RWPE2 (cell line): ENCODE measurements at regions not wholly inside any gene's neighbourhood (a gene's known extent, or its start where the extent isn't known, plus 50 kb on each side); places are given as distances from the start of the nearest gene placed in this dataset.

Source experiments
- ATAC-seq: fragments of 200-7000 bp; cut with Tn5 transposase; 3 replicates; pipeline ENCODE4 v1.9.1; 2021; ENCODE audit warnings: low read depth
- DNase-seq: peaks from one replicate; pipeline ENCODE4 v3.0.0-alpha.2; 2020; ENCODE audit warnings: low spot score
- H3K27ac ChIP-seq: fragments of 450-650 bp; 2 replicates; pipeline ENCODE4 v1.5.1; 2017; ENCODE audit warnings: mild to moderate bottlenecking; ENCODE audit not compliant: poor library complexity, severe bottlenecking
- H3K27me3 ChIP-seq: fragments of 250-450 bp; sonication (Bioruptor Pico); 2 replicates; pipeline ENCODE4 v1.5.1; 2021; ENCODE audit warnings: mild to moderate bottlenecking, moderate library complexity; ENCODE audit not compliant: insufficient read depth, poor library complexity, severe bottlenecking
- H3K36me3 ChIP-seq: fragments of 250-450 bp; sonication (Bioruptor Pico); 2 replicates; pipeline ENCODE4 v1.5.1; 2020; ENCODE audit warnings: low read depth, mild to moderate bottlenecking, moderate library complexity
- H3K4me1 ChIP-seq: fragments of 250-450 bp; sonication (Bioruptor Pico); 2 replicates; pipeline ENCODE4 v1.5.1; 2021; ENCODE audit warnings: mild to moderate bottlenecking, moderate library complexity; ENCODE audit not compliant: insufficient read depth, poor library complexity, severe bottlenecking
- H3K4me3 ChIP-seq: fragments of 250-450 bp; sonication (Bioruptor Pico); 2 replicates; pipeline ENCODE4 v1.5.1; 2021; ENCODE audit warnings: mild to moderate bottlenecking, moderate library complexity; ENCODE audit not compliant: severe bottlenecking
- H3K9me3 ChIP-seq: fragments of 250-450 bp; sonication (Bioruptor Pico); 2 replicates; pipeline ENCODE4 v1.5.1; 2021; ENCODE audit warnings: mild to moderate bottlenecking, moderate library complexity; ENCODE audit not compliant: severe bottlenecking
- CTCF ChIP-seq: fragments of 450-650 bp; IDR thresholded peaks from one replicate; pipeline ENCODE4 v1.5.1; 2017; ENCODE audit warnings: mild to moderate bottlenecking, moderate library complexity; ENCODE audit not compliant: poor library complexity, severe bottlenecking

GRCh38 chr7:96624954-96625353 lies 84.7 kb downstream of the SEM1 start:
- no peak for TF ChIP-seq CTCF
- H3K4me3 ChIP-seq = no peak overlapping the region
- ATAC-seq (no peak), DNase-seq (no peak)
- no peak overlapping the region for H3K27ac ChIP-seq
- no peaks in the 10 kb centered on the region for H3K9me3 ChIP-seq
- H3K36me3 ChIP-seq = no peaks in the 10 kb centered on the region
- no peaks in the 10 kb centered on the region for H3K4me1 ChIP-seq
- no peaks in the 10 kb centered on the region for H3K27me3 ChIP-seq

DNA sequence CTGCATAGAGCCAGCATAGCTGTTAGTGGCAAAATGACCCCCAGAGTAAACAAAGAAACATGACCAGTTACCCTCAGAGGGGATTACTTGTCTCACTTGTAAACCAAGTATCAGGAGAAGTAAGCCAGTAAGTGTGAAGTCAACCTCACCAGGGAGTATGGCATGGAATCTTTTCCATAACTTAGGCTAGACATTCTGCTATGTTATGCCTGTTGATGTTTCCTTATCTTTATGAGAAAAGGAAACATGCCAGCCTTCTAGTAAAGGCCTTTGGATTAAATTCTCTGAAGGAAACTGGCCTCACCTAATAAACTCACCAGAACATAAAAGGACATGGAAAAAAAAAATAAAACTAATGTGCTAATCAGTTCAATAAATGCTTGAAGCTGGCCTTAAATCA lies 87.7 kb downstream of the SEM1 start:
- ATAC-seq = no peak
- DNase-seq = no peak
- no peak overlapping the region for H3K27ac ChIP-seq
- TF ChIP-seq CTCF = no peak
- no peaks in the 10 kb centered on the region for H3K4me1 ChIP-seq
- H3K27me3 ChIP-seq = no peaks in the 10 kb centered on the region
- H3K4me3 ChIP-seq = no peak overlapping the region
- no peaks in the 10 kb centered on the region for H3K9me3 ChIP-seq
- no peaks in the 10 kb centered on the region for H3K36me3 ChIP-seq

DNA sequence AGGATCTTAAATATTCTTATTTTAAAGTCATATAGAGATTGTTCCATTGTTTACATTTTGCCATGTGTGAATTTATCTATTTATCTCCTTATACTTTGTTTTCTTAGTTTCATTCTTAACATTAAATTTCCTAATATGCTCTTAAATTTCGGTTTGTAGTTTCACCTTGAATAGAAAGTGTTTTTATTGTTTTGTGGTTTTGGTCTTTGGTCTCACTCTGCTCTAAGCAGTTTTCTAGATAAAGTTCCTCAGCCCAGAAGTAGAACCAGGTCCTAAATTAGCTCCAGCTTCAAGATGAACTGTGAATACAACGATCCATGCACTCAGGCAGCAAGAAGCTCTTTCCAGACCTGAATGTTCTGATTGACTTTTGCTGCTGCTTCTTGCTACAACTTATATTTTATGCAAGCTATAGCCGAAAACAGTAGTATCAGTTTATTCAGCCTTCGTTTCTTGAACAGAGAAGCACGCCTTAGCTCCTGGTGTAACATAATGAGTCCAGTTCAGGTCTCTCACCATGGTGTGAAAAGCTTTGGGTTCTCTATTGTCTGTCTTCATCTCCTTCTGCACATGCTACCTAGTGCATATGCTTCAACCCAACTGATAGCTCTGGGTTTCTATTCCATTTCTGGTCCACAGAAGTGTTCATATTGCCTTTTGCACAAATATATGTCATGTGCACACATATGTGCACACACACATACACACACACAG lies 95.3 kb downstream of the SEM1 start:
- H3K27ac ChIP-seq = no peak overlapping the region
- ATAC-seq (no peak), DNase-seq (no peak)
- H3K4me3 ChIP-seq = no peak overlapping the region
- H3K36me3 ChIP-seq = no peaks in the 10 kb centered on the region
- peaks cover 15% of the 10 kb centered on the region for H3K4me1 ChIP-seq
- TF ChIP-seq CTCF = no peak
- no peaks in the 10 kb centered on the region for H3K9me3 ChIP-seq
- H3K27me3 ChIP-seq = no peaks in the 10 kb centered on the region

DNA sequence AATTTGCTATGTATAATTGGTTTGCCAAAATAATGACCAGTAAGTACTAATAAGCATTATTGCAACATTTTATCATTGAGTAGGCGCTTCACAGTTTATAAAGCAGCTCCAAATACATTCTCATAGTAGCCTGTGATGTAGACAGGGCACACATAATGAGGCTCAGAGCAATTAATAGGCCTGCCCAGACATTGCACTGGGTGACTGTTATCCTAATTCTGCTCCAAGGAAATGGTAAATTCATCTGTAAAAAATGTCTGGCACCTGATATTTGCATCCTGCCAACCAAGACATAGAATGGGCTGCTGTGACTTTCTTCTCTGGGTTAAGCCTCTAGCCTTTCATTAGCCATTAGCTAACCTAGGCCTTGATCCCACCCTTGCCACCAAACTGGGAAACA lies 97.6 kb downstream of the SEM1 start:
- Histone ChIP-seq H3K4me1 (peaks cover 15% of the 10 kb centered on the region), H3K27ac (no peak overlapping the region), H3K9me3 (no peaks in the 10 kb centered on the region), H3K36me3 (no peaks in the 10 kb centered on the region), H3K27me3 (no peaks in the 10 kb centered on the region), H3K4me3 (no peak overlapping the region)
- ATAC-seq (peak; percentile 85), DNase-seq (no peak)
- TF ChIP-seq CTCF = no peak

DNA sequence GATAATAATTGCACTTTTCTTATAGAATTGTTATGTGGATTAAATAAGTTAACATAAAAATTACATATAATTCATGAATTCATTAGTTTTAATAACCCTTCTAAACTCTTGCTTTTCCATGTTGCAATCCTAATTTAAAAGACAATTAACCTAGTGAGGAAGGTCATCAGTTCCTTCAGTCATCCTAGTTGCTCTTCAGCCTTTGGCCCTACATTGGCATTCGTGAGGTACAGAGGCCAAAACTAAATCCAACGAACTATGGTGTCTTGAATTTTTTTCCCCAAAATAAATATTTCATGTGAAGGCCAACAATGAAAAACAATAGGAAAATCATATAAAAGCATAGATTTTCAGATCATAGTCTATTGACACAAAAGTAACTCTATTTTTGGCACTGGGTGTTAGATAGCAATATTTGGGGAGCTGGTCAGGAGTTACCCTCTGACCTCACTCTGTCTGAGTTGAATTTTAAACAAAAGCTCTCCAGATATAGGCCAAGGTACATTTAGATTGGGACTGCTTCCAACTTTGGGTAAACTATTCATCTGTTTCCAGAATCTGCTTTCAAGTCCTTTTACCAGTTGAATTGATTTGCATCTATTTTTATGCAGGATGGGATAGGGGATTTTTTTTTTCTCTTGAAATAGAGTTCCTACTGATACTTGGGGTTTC lies 104.5 kb downstream of the SEM1 start:
- Histone ChIP-seq H3K36me3 (no peaks in the 10 kb centered on the region), H3K9me3 (no peaks in the 10 kb centered on the region), H3K27me3 (no peaks in the 10 kb centered on the region), H3K27ac (no peak overlapping the region), H3K4me1 (no peaks in the 10 kb centered on the region), H3K4me3 (no peak overlapping the region)
- no peak for TF ChIP-seq CTCF
- no peak for DNase-seq
- no peak for ATAC-seq
